Neural cell (in vitro differentiated cells): ENCODE measurements at regions not wholly inside any gene's neighbourhood (a gene's known extent, or its start where the extent isn't known, plus 50 kb on each side); places are given as distances from the start of the nearest gene placed in this dataset.
A peak's percentile ranks its signal among the peaks of the same experiment; 100 is the strongest.

Experiments used
- H2AFZ ChIP-seq: fragments of 200-600, 300-800 bp; sonication (generic), shearing (Covaris generic); 2 replicates; pipeline ENCODE4 v1.6.0; 2014; ENCODE audit warnings: low read depth, mild to moderate bottlenecking, antibody characterized with exemption, low read length, moderate library complexity
- H3F3A ChIP-seq: fragments of 200-600 bp; shearing (Covaris generic); 2 replicates; pipeline ENCODE4 v1.6.1; 2016; ENCODE audit warnings: mild to moderate bottlenecking, moderate library complexity, mixed read lengths, antibody characterized with exemption, low read length; ENCODE audit not compliant: insufficient read depth, poor library complexity, severe bottlenecking
- H3K27ac ChIP-seq: fragments of 200-600, 300-800 bp; sonication (generic), shearing (Covaris generic); 2 replicates; pipeline ENCODE4 v1.5.1; 2014; ENCODE audit warnings: mild to moderate bottlenecking, low read length, moderate library complexity
- H3K27me3 ChIP-seq: fragments of 300-800, 200-600 bp; sonication (generic), shearing (Covaris generic); 2 replicates; pipeline ENCODE4 v1.6.0; 2014; ENCODE audit warnings: mild to moderate bottlenecking, low read depth, low read length, moderate library complexity; ENCODE audit not compliant: insufficient read depth
- H3K36me3 ChIP-seq: fragments of 300-800, 200-600 bp; sonication (generic), shearing (Covaris generic); 2 replicates; pipeline ENCODE4 v1.5.1; 2014; ENCODE audit warnings: mild to moderate bottlenecking, antibody characterized with exemption, low read length, moderate library complexity; ENCODE audit not compliant: insufficient read depth
- H3K4me2 ChIP-seq: fragments of 300-800, 200-600 bp; sonication (generic), shearing (Covaris generic); 2 replicates; pipeline ENCODE4 v1.6.0; 2014; ENCODE audit warnings: mild to moderate bottlenecking, low read length
- H3K4me3 ChIP-seq: fragments of 300-800, 200-600 bp; sonication (generic), shearing (Covaris generic); 2 replicates; pipeline ENCODE4 v1.5.1; 2014; ENCODE audit warnings: mild to moderate bottlenecking, low read length, moderate library complexity
- H3K79me2 ChIP-seq: fragments of 200-600 bp; shearing (Covaris generic); replicated peaks from 2 replicates; pipeline ENCODE4 v1.6.0; 2014; ENCODE audit warnings: mild to moderate bottlenecking, low read length, moderate library complexity; ENCODE audit not compliant: insufficient read depth
- H3K9ac ChIP-seq: fragments of 300-800, 200-600 bp; sonication (generic), shearing (Covaris generic); 2 replicates; pipeline ENCODE4 v1.6.1; 2016; ENCODE audit warnings: mild to moderate bottlenecking, low read length, mixed read lengths
- H3K9me2 ChIP-seq: fragments of 200-600 bp; shearing (Covaris generic); 2 replicates; pipeline ENCODE4 v1.6.1; 2016; ENCODE audit warnings: mild to moderate bottlenecking, low read length, mixed read lengths; ENCODE audit not compliant: insufficient read depth
- H3K9me3 ChIP-seq: fragments of 200-600, 300-800 bp; sonication (generic), shearing (Covaris generic); 2 replicates; pipeline ENCODE4 v1.6.1; 2016; ENCODE audit warnings: mild to moderate bottlenecking, mixed run types, low read length, moderate library complexity, mixed read lengths
- H4K20me1 ChIP-seq: fragments of 200-600 bp; shearing (Covaris generic); 2 replicates; pipeline ENCODE4 v1.6.1; 2016; ENCODE audit warnings: mild to moderate bottlenecking, mixed run types; ENCODE audit not compliant: insufficient read depth
- EP300 ChIP-seq: fragments of 450-650 bp; conservative IDR thresholded peaks from 2 replicates; pipeline ENCODE4 v1.6.1; 2014; ENCODE audit warnings: antibody characterized with exemption, mild to moderate bottlenecking, moderate library complexity; ENCODE audit not compliant: poor library complexity, severe bottlenecking
- EZH2 ChIP-seq: fragments of 200-600, 300-800 bp; shearing (Covaris generic), sonication (generic); IDR thresholded peaks from 2 replicates; pipeline ENCODE4 v1.6.1; 2014; ENCODE audit warnings: antibody characterized with exemption, low read length, borderline replicate concordance, mild to moderate bottlenecking; ENCODE audit not compliant: insufficient read depth, poor library complexity, severe bottlenecking
- MXI1 ChIP-seq: fragments of 450-650 bp; conservative IDR thresholded peaks from 2 replicates; pipeline ENCODE4 v1.6.1; 2014; ENCODE audit warnings: antibody characterized with exemption, mild to moderate bottlenecking; ENCODE audit not compliant: poor library complexity, severe bottlenecking
- POLR2AphosphoS5 ChIP-seq: IDR thresholded peaks from 2 replicates; pipeline ENCODE4 v1.6.1; 2012
- RAD21 ChIP-seq: fragments of 450-650 bp; conservative IDR thresholded peaks from 2 replicates; pipeline ENCODE4 v1.6.1; 2014; ENCODE audit warnings: antibody characterized with exemption, mild to moderate bottlenecking, moderate library complexity
- SMC3 ChIP-seq: fragments of 450-650 bp; conservative IDR thresholded peaks from 2 replicates; pipeline ENCODE4 v1.6.1; 2014; ENCODE audit warnings: antibody characterized with exemption, mild to moderate bottlenecking, moderate library complexity; ENCODE audit not compliant: poor library complexity
- TAF1 ChIP-seq: IDR thresholded peaks from 2 replicates; pipeline ENCODE4 v1.6.1; 2012; ENCODE audit warnings: low read depth
- TF ChIP-seq, protein P1 (sequence below): IDR thresholded peaks from 2 replicates; pipeline ENCODE4 v1.6.1; 2012; ENCODE audit warnings: borderline replicate concordance
- TF ChIP-seq, protein P2 (sequence below): fragments of 450-650 bp; IDR thresholded peaks from 2 replicates; pipeline ENCODE4 v1.5.1; 2014; ENCODE audit warnings: antibody characterized with exemption, mild to moderate bottlenecking, moderate library complexity; ENCODE audit not compliant: poor library complexity, severe bottlenecking

DNA sequence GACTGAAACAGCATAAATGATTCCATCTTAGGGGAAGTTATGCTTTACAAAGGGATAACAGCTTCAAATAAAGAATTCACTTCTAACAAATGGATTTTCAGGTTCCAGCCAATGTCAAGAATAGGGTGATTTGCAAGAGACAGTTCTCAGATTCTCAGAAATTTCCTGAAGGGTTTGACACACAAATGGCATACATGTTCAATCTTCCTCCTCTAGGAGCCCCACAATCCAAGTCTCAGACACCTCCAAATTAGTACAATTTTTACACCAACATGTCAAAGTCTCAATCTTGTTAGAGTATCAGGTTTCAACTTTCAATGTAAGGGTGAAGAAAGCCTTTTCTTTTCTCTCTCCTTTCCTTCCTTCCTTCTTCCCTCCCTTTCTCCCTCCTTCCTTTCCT lies 996.6 kb downstream of the TLE1 start:
- Histone ChIP-seq H3K4me2 (no peak overlapping the region), H3K79me2 (no peaks in the 10 kb centered on the region), H3K36me3 (no peaks in the 10 kb centered on the region), H3K27ac (peak overlapping the region; percentile 9), H3K9me2 (no peaks in the 10 kb centered on the region), H3K27me3 (no peaks in the 10 kb centered on the region), H3K9ac (no peak overlapping the region), H2AFZ (no peak overlapping the region), H4K20me1 (no peaks in the 10 kb centered on the region), H3K4me3 (no peak overlapping the region), H3F3A (no peaks in the 10 kb centered on the region), H3K9me3 (no peaks in the 10 kb centered on the region)
- TF ChIP-seq MXI1 (no peak), SMC3 (no peak), POLR2AphosphoS5 (peak; percentile 33), RAD21 (no peak), TAF1 (no peak), EZH2 (no peak), EP300 (peak; percentile 66)
- TF ChIP-seq, protein P1, sequence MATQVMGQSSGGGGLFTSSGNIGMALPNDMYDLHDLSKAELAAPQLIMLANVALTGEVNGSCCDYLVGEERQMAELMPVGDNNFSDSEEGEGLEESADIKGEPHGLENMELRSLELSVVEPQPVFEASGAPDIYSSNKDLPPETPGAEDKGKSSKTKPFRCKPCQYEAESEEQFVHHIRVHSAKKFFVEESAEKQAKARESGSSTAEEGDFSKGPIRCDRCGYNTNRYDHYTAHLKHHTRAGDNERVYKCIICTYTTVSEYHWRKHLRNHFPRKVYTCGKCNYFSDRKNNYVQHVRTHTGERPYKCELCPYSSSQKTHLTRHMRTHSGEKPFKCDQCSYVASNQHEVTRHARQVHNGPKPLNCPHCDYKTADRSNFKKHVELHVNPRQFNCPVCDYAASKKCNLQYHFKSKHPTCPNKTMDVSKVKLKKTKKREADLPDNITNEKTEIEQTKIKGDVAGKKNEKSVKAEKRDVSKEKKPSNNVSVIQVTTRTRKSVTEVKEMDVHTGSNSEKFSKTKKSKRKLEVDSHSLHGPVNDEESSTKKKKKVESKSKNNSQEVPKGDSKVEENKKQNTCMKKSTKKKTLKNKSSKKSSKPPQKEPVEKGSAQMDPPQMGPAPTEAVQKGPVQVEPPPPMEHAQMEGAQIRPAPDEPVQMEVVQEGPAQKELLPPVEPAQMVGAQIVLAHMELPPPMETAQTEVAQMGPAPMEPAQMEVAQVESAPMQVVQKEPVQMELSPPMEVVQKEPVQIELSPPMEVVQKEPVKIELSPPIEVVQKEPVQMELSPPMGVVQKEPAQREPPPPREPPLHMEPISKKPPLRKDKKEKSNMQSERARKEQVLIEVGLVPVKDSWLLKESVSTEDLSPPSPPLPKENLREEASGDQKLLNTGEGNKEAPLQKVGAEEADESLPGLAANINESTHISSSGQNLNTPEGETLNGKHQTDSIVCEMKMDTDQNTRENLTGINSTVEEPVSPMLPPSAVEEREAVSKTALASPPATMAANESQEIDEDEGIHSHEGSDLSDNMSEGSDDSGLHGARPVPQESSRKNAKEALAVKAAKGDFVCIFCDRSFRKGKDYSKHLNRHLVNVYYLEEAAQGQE = peak; percentile 78
- TF ChIP-seq, protein P2, sequence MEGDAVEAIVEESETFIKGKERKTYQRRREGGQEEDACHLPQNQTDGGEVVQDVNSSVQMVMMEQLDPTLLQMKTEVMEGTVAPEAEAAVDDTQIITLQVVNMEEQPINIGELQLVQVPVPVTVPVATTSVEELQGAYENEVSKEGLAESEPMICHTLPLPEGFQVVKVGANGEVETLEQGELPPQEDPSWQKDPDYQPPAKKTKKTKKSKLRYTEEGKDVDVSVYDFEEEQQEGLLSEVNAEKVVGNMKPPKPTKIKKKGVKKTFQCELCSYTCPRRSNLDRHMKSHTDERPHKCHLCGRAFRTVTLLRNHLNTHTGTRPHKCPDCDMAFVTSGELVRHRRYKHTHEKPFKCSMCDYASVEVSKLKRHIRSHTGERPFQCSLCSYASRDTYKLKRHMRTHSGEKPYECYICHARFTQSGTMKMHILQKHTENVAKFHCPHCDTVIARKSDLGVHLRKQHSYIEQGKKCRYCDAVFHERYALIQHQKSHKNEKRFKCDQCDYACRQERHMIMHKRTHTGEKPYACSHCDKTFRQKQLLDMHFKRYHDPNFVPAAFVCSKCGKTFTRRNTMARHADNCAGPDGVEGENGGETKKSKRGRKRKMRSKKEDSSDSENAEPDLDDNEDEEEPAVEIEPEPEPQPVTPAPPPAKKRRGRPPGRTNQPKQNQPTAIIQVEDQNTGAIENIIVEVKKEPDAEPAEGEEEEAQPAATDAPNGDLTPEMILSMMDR = peak; percentile 14

DNA sequence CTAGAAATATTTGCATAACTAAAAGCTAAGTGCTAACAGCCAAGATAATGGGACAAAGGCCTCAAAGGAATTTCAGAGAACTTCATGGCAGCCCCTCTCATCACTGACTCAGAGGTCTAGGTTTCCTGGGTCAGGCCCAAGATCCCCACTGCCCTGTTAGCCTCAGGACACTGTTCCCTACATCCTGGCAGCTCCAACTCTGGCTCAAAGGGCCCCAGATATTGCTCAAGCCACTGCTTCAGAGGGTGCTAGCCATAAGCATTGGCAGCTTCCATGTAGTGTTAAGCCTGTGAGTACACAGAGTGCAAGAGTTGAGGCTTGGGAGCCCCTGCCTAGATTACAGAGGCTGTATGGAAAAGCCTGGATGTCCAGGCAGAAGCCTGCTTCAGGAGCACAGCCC lies 998.1 kb downstream of the TLE1 start:
- Histone ChIP-seq H3K9ac (no peak overlapping the region), H3K27ac (no peak overlapping the region), H2AFZ (no peak overlapping the region), H3K27me3 (no peaks in the 10 kb centered on the region), H4K20me1 (no peaks in the 10 kb centered on the region), H3F3A (no peaks in the 10 kb centered on the region), H3K36me3 (no peaks in the 10 kb centered on the region), H3K4me2 (no peak overlapping the region), H3K9me2 (no peaks in the 10 kb centered on the region), H3K9me3 (no peaks in the 10 kb centered on the region), H3K79me2 (no peaks in the 10 kb centered on the region), H3K4me3 (no peak overlapping the region)
- TF ChIP-seq, protein P2 = no peak
- no peak for TF ChIP-seq EZH2
- TF ChIP-seq POLR2AphosphoS5 = no peak
- TF ChIP-seq, protein P1 = no peak
- TF ChIP-seq SMC3 = no peak
- no peak for TF ChIP-seq MXI1
- no peak for TF ChIP-seq RAD21
- no peak for TF ChIP-seq TAF1
- no peak for TF ChIP-seq EP300
